ENCODE measurements at regions not wholly inside any gene's neighbourhood (a gene's known extent, or its start where the extent isn't known, plus 50 kb on each side); places are given as distances from the start of the nearest gene placed in this dataset.

DNA sequence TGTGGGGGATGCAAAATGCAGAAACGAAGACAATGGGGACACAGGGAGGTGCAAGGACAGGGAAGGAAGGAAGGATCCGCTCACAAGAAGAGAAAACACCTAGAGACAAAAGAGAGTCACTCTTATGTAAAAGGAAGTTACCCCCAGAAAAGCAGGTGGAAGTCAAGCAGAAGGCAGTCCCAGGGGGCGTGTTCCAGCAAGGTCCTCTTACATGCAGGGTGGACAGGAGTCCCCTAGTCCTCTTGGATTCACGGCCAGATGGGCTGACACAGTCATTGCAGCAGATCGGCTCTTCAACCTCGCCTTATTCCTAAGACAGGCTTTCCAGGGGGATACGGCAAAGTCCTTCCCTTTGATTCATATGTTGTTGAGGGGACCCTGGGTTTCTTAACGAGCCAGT, 83.9 kb upstream of the SPATA13 start:
- TF ChIP-seq, protein P1, sequence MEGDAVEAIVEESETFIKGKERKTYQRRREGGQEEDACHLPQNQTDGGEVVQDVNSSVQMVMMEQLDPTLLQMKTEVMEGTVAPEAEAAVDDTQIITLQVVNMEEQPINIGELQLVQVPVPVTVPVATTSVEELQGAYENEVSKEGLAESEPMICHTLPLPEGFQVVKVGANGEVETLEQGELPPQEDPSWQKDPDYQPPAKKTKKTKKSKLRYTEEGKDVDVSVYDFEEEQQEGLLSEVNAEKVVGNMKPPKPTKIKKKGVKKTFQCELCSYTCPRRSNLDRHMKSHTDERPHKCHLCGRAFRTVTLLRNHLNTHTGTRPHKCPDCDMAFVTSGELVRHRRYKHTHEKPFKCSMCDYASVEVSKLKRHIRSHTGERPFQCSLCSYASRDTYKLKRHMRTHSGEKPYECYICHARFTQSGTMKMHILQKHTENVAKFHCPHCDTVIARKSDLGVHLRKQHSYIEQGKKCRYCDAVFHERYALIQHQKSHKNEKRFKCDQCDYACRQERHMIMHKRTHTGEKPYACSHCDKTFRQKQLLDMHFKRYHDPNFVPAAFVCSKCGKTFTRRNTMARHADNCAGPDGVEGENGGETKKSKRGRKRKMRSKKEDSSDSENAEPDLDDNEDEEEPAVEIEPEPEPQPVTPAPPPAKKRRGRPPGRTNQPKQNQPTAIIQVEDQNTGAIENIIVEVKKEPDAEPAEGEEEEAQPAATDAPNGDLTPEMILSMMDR (IDR thresholded peaks at IDR 0.05; ENCODE audit: low read depth, low read length, poor library complexity, severe bottlenecking) = no peak
- TF ChIP-seq EZH2phosphoT487 (IDR thresholded peaks at IDR 0.05; ENCODE audit: borderline replicate concordance, low read length) = no peak
